ENCODE measurements at regions not wholly inside any gene's neighbourhood (a gene's known extent, or its start where the extent isn't known, plus 50 kb on each side); places are given as distances from the start of the nearest gene placed in this dataset.

DNA sequence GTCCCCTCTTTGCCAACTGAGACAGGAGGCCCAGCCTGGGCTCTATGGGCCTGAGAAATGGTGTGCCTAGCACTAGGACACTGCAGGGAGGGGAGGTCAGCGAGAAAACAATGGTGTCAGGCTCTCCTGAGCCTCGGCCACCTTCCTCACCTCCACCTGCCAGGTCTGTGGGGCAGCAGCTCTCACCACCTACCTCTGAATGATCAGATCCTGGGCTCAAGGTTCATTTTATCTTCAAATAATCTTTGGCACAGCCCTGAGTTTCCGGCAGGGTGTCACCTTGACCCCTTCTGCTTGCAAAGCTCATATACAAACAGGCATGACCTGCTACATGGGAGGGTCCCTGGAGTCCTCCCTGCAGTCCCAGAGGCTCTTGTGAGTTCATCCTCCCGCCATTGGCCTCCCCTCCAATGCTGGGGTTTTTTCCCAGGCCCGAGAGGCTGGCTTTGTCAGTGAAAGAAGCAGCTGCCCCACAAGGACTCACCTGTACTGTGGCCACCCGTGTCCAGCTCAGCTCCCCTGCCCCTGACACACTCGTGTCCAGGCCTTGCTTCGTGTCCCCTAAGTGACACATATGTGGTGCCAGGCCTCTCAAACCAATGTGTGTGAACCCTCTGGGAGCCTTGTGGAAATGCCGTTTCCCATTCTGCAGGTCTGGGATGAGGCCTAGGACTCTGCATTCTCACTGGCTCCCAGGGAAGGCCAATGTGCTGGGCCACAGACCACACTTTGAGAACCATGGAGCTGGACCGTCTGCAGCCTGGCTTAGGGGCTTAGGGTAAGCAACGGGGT, 176.8 kb upstream of the CIBAR2 start (continued):
- TF ChIP-seq ZNF329 (CRISPR knock-in tag; IDR thresholded peaks at IDR 0.05; ENCODE audit: low read depth), result no peak
- peak; percentile 36 for TF ChIP-seq BORCS8-MEF2B (CRISPR knock-in tag; IDR thresholded peaks at IDR 0.05)
- no peak for TF ChIP-seq ZNF552 (CRISPR knock-in tag; IDR thresholded peaks at IDR 0.05; ENCODE audit: borderline replicate concordance)
- TF ChIP-seq RBM22 (optimal IDR thresholded peaks at IDR 0.05; ENCODE audit: low read length), result no peak
- TF ChIP-seq, protein P1, sequence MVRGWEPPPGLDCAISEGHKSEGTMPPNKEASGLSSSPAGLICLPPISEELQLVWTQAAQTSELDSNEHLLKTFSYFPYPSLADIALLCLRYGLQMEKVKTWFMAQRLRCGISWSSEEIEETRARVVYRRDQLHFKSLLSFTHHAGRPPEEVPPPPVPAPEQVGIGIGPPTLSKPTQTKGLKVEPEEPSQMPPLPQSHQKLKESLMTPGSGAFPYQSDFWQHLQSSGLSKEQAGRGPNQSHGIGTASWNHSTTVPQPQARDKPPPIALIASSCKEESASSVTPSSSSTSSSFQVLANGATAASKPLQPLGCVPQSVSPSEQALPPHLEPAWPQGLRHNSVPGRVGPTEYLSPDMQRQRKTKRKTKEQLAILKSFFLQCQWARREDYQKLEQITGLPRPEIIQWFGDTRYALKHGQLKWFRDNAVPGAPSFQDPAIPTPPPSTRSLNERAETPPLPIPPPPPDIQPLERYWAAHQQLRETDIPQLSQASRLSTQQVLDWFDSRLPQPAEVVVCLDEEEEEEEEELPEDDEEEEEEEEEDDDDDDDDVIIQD (CRISPR knock-in tag; IDR thresholded peaks at IDR 0.05; ENCODE audit: low read depth), result peak; percentile 55
- TF ChIP-seq, protein P2, sequence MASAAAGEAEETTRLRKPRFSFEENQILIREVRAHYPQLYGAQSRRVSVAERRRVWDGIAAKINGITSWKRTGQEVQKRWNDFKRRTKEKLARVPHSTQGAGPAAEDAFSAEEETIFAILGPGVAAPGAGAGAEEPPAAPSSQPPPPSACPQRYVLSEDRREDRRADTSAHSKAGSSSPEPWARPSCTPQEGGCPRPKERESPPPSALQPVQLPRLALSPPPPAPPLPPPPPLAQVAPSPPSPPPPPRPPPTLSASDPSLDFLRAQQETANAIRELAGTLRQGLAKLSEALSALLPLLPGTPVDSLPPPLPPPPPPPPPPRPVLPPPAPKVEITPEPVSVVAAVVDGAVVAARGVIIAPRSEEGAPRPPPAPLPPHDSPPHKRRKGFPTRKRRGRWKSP (CRISPR knock-in tag; IDR thresholded peaks at IDR 0.05), result no peak; the same call in 1 of the 2 replicates
- TF ChIP-seq, protein P3, sequence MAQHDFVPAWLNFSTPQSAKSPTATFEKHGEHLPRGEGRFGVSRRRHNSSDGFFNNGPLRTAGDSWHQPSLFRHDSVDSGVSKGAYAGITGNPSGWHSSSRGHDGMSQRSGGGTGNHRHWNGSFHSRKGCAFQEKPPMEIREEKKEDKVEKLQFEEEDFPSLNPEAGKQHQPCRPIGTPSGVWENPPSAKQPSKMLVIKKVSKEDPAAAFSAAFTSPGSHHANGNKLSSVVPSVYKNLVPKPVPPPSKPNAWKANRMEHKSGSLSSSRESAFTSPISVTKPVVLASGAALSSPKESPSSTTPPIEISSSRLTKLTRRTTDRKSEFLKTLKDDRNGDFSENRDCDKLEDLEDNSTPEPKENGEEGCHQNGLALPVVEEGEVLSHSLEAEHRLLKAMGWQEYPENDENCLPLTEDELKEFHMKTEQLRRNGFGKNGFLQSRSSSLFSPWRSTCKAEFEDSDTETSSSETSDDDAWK (CRISPR knock-in tag; IDR thresholded peaks at IDR 0.05), result no peak
- TF ChIP-seq, protein P4, sequence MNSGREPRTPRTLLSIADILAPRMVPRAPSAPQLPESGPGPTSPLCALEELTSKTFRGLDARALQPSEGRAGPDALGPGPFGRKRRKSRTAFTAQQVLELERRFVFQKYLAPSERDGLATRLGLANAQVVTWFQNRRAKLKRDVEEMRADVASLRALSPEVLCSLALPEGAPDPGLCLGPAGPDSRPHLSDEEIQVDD (CRISPR knock-in tag; IDR thresholded peaks at IDR 0.05; ENCODE audit: borderline replicate concordance), result no peak
- no peak for TF ChIP-seq ZFP1 (CRISPR knock-in tag; IDR thresholded peaks at IDR 0.05)
- TF ChIP-seq NBN (conservative IDR thresholded peaks at IDR 0.05), result no peak
- no peak for TF ChIP-seq ZNF354B (CRISPR knock-in tag; IDR thresholded peaks at IDR 0.05)
- TF ChIP-seq, protein P5, sequence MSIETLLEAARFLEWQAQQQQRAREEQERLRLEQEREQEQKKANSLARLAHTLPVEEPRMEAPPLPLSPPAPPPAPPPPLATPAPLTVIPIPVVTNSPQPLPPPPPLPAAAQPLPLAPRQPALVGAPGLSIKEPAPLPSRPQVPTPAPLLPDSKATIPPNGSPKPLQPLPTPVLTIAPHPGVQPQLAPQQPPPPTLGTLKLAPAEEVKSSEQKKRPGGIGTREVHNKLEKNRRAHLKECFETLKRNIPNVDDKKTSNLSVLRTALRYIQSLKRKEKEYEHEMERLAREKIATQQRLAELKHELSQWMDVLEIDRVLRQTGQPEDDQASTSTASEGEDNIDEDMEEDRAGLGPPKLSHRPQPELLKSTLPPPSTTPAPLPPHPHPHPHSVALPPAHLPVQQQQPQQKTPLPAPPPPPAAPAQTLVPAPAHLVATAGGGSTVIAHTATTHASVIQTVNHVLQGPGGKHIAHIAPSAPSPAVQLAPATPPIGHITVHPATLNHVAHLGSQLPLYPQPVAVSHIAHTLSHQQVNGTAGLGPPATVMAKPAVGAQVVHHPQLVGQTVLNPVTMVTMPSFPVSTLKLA (IDR thresholded peaks at IDR 0.05), result no peak
- no peak for TF ChIP-seq CCAR2 (optimal IDR thresholded peaks at IDR 0.05; ENCODE audit: low read depth, low read length)
- TF ChIP-seq, protein P6, sequence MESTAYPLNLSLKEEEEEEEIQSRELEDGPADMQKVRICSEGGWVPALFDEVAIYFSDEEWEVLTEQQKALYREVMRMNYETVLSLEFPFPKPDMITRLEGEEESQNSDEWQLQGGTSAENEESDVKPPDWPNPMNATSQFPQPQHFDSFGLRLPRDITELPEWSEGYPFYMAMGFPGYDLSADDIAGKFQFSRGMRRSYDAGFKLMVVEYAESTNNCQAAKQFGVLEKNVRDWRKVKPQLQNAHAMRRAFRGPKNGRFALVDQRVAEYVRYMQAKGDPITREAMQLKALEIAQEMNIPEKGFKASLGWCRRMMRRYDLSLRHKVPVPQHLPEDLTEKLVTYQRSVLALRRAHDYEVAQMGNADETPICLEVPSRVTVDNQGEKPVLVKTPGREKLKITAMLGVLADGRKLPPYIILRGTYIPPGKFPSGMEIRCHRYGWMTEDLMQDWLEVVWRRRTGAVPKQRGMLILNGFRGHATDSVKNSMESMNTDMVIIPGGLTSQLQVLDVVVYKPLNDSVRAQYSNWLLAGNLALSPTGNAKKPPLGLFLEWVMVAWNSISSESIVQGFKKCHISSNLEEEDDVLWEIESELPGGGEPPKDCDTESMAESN (CRISPR knock-in tag; conservative IDR thresholded peaks at IDR 0.05), result peak; percentile 85
- no peak for TF ChIP-seq PAX8 (CRISPR knock-in tag; IDR thresholded peaks at IDR 0.05; ENCODE audit: borderline replicate concordance)
- no peak for TF ChIP-seq ZNF333 (CRISPR knock-in tag; IDR thresholded peaks at IDR 0.05; ENCODE audit: borderline replicate concordance)
- peak; percentile 52; the same call in 1 of the 2 replicates for TF ChIP-seq KDM5B (CRISPR knock-in tag; IDR thresholded peaks at IDR 0.05; ENCODE audit: borderline replicate concordance)
- TF ChIP-seq ZNF431 (CRISPR knock-in tag; IDR thresholded peaks at IDR 0.05; ENCODE audit: borderline replicate concordance, low read depth), result no peak
- no peak for TF ChIP-seq ZNF180 (CRISPR knock-in tag; IDR thresholded peaks at IDR 0.05; ENCODE audit: borderline replicate concordance, low read depth)
- no peak for TF ChIP-seq SCMH1 (CRISPR knock-in tag; IDR thresholded peaks at IDR 0.05; ENCODE audit: borderline replicate concordance)
- TF ChIP-seq PRPF4 (IDR thresholded peaks at IDR 0.05; ENCODE audit: low read depth, low read length, poor library complexity, severe bottlenecking), result no peak
- TF ChIP-seq ZNF530 (CRISPR knock-in tag; IDR thresholded peaks at IDR 0.05; ENCODE audit: low read depth), result no peak
